ENCODE measurements at regions not wholly inside any gene's neighbourhood (a gene's known extent, or its start where the extent isn't known, plus 50 kb on each side); places are given as distances from the start of the nearest gene placed in this dataset.

DNA sequence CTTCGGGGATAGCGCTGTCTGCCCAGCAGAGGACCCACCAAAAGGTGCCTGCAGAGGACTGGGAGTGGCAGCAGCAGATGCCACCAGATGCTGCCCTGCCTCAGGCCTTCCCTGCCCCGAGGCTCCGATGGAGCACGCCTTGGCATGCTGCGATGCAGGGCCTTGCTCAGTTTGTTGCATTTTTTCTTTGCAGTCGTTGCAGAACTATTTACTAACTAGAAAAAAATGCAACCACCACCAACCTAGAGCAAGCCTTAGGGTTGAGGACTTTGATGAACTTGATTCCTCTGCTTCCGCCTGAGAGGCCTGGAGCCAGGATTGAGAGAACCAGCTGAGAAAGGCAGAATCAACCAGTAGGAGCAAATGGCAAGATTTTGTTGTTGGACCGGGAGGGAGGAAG, 585.6 kb upstream of the MKI67 start:
- TF ChIP-seq POLR2A (IDR thresholded peaks at IDR 0.05; ENCODE audit: low read length) (no peak), GATA1 (IDR thresholded peaks at IDR 0.05; ENCODE audit: low read depth, low read length) (no peak)

Data from erythroblast (primary cell).